ENCODE measurements at regions not wholly inside any gene's neighbourhood (a gene's known extent, or its start where the extent isn't known, plus 50 kb on each side); places are given as distances from the start of the nearest gene placed in this dataset.
"Not testable (repeated sequence)": the region's sequence is repeated elsewhere in the genome, so short reads cannot be mapped to it uniquely, and the experiment has no call there.

GRCh38 chr2:144622373-144622772, 102.5 kb upstream of the ZEB2 start:
- not testable (repeated sequence) for DNase-seq

- no peak for DNase-seq
Measured at GRCh38 chr2:144621266-144621665, 101.3 kb upstream of the ZEB2 start.

- no peak for DNase-seq
Measured at GRCh38 chr2:144619760-144620159, 99.8 kb upstream of the ZEB2 start.

GRCh38 chr2:144617171-144617570, 97.3 kb upstream of the ZEB2 start:
- not testable (repeated sequence) for DNase-seq

- no peak for DNase-seq
Measured at GRCh38 chr2:144615866-144616565, 96.1 kb upstream of the ZEB2 start.

- no peak for DNase-seq
Measured at GRCh38 chr2:144607891-144608521, 88.1 kb upstream of the ZEB2 start.

GRCh38 chr2:144607099-144607498, 87.2 kb upstream of the ZEB2 start:
- no peak for DNase-seq

- DNase-seq, result no peak
Measured at GRCh38 chr2:144606466-144607095, 86.7 kb upstream of the ZEB2 start.

- DNase-seq, result no peak
Measured at GRCh38 chr2:144605231-144605840, 85.4 kb upstream of the ZEB2 start.

- no peak for DNase-seq
Measured at GRCh38 chr2:144603334-144603733, 83.4 kb upstream of the ZEB2 start.

GRCh38 chr2:144598906-144599305, 79.0 kb upstream of the ZEB2 start:
- DNase-seq, result no peak

- no peak for DNase-seq
Measured at GRCh38 chr2:144597894-144598593, 78.1 kb upstream of the ZEB2 start.

- no peak for DNase-seq
Measured at GRCh38 chr2:144597388-144597787, 77.5 kb upstream of the ZEB2 start.

GRCh38 chr2:144596073-144596871, 76.4 kb upstream of the ZEB2 start:
- no peak for DNase-seq

- no peak for DNase-seq
Measured at GRCh38 chr2:144595686-144596072, 75.8 kb upstream of the ZEB2 start.

- DNase-seq, result no peak
Measured at GRCh38 chr2:144595279-144595678, 75.4 kb upstream of the ZEB2 start.

GRCh38 chr2:144593803-144594202, 73.9 kb upstream of the ZEB2 start:
- DNase-seq, result no peak

GRCh38 chr2:144592500-144593256, 72.8 kb upstream of the ZEB2 start:
- DNase-seq, result no peak

- DNase-seq, result no peak
Measured at GRCh38 chr2:144587306-144587705, 67.4 kb upstream of the ZEB2 start.

GRCh38 chr2:144586476-144586875, 66.6 kb upstream of the ZEB2 start:
- DNase-seq, result no peak

- DNase-seq, result no peak
Measured at GRCh38 chr2:144583741-144584453, 64.0 kb upstream of the ZEB2 start.

All from activated gamma-delta T cell treated with Interleukin-2 at 50 U/mL for 16 hours (primary cell).